GM18511 (cell line): ENCODE measurements at regions not wholly inside any gene's neighbourhood (a gene's known extent, or its start where the extent isn't known, plus 50 kb on each side); places are given as distances from the start of the nearest gene placed in this dataset.
"Not testable (repeated sequence)": the region's sequence is repeated elsewhere in the genome, so short reads cannot be mapped to it uniquely, and the experiment has no call there.

Experiments
- ATAC-seq: cut with Tn5 transposase; IDR thresholded peaks from one replicate; pipeline ENCODE4 v1.9.1; 2021; ENCODE audit warnings: mild to moderate bottlenecking, moderate library complexity; ENCODE audit not compliant: unreplicated experiment

- ATAC-seq: no peak
Observed at GRCh38 chr1:29577512-29577911, 341.2 kb downstream of the PTPRU start.

GRCh38 chr1:29576510-29576909 lies 340.2 kb downstream of the PTPRU start:
- no peak for ATAC-seq

- no peak for ATAC-seq
Observed at GRCh38 chr1:29575826-29576225, 339.5 kb downstream of the PTPRU start.

- no peak for ATAC-seq
Observed at GRCh38 chr1:29575277-29575676, 339.0 kb downstream of the PTPRU start.

GRCh38 chr1:29574871-29575270 lies 338.5 kb downstream of the PTPRU start:
- ATAC-seq: no peak

GRCh38 chr1:29569971-29570634 lies 333.8 kb downstream of the PTPRU start:
- ATAC-seq: no peak

- ATAC-seq: no peak
Observed at GRCh38 chr1:29567257-29567656, 330.9 kb downstream of the PTPRU start.

- no peak for ATAC-seq
Observed at GRCh38 chr1:29565490-29565889, 329.2 kb downstream of the PTPRU start.

- no peak for ATAC-seq
Observed at GRCh38 chr1:29563571-29563970, 327.2 kb downstream of the PTPRU start.

GRCh38 chr1:29563092-29563491 lies 326.8 kb downstream of the PTPRU start:
- ATAC-seq: no peak

- ATAC-seq: no peak
Observed at GRCh38 chr1:29559056-29559455, 322.7 kb downstream of the PTPRU start.

GRCh38 chr1:29557701-29558600 lies 321.6 kb downstream of the PTPRU start:
- ATAC-seq: no peak

- ATAC-seq: no peak
Observed at GRCh38 chr1:29557066-29557465, 320.7 kb downstream of the PTPRU start.

- ATAC-seq: no peak
Observed at GRCh38 chr1:29556657-29557056, 320.3 kb downstream of the PTPRU start.

GRCh38 chr1:29555043-29555620 lies 318.8 kb downstream of the PTPRU start:
- no peak for ATAC-seq

GRCh38 chr1:29554208-29554778 lies 318.0 kb downstream of the PTPRU start:
- no peak for ATAC-seq

- no peak for ATAC-seq
Observed at GRCh38 chr1:29551123-29551936, 315.0 kb downstream of the PTPRU start.

- no peak for ATAC-seq
Observed at GRCh38 chr1:29550119-29550841, 314.0 kb downstream of the PTPRU start.

- not testable (repeated sequence) for ATAC-seq
Observed at GRCh38 chr1:29549728-29550118, 313.4 kb downstream of the PTPRU start.

- ATAC-seq: no peak
Observed at GRCh38 chr1:29549001-29549400, 312.7 kb downstream of the PTPRU start.
